Hepatocyte (in vitro differentiated cells): ENCODE measurements at regions not wholly inside any gene's neighbourhood (a gene's known extent, or its start where the extent isn't known, plus 50 kb on each side); places are given as distances from the start of the nearest gene placed in this dataset.

Experiments
- EZH2 ChIP-seq: fragments of 200-600 bp; sonication (generic); IDR thresholded peaks from 2 replicates; pipeline ENCODE4 v1.6.1; 2016; ENCODE audit warnings: antibody characterized with exemption, mild to moderate bottlenecking, borderline replicate concordance
- TF ChIP-seq, protein P1 (sequence below): fragments of 200-600 bp; sonication (generic); IDR thresholded peaks from 2 replicates; pipeline ENCODE4 v1.5.1; 2016; ENCODE audit warnings: antibody characterized with exemption, mild to moderate bottlenecking; ENCODE audit not compliant: poor library complexity

DNA sequence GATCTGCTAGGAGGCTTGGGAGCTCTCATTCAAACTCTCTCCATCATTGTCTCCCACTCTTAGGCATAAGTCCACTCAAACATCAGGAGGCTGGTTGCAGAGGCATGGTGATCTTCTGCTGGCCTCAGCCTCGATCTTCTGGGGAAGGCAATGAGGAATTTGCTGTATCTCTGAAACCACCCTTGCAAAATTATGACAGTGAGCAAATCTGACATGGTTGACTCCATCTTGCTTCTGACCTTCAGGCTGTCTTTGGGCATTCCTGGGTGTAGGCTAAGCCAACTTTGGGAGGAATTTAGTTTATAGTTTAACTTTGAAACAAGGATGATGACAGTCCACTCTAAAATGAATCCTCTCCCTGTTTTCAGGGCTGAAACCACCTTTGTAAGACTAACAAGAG, 84.1 kb upstream of the ABCC4 start:
- TF ChIP-seq, protein P1, sequence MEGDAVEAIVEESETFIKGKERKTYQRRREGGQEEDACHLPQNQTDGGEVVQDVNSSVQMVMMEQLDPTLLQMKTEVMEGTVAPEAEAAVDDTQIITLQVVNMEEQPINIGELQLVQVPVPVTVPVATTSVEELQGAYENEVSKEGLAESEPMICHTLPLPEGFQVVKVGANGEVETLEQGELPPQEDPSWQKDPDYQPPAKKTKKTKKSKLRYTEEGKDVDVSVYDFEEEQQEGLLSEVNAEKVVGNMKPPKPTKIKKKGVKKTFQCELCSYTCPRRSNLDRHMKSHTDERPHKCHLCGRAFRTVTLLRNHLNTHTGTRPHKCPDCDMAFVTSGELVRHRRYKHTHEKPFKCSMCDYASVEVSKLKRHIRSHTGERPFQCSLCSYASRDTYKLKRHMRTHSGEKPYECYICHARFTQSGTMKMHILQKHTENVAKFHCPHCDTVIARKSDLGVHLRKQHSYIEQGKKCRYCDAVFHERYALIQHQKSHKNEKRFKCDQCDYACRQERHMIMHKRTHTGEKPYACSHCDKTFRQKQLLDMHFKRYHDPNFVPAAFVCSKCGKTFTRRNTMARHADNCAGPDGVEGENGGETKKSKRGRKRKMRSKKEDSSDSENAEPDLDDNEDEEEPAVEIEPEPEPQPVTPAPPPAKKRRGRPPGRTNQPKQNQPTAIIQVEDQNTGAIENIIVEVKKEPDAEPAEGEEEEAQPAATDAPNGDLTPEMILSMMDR = no peak
- no peak for TF ChIP-seq EZH2
